ENCODE measurements at regions not wholly inside any gene's neighbourhood (a gene's known extent, or its start where the extent isn't known, plus 50 kb on each side); places are given as distances from the start of the nearest gene placed in this dataset.

DNA sequence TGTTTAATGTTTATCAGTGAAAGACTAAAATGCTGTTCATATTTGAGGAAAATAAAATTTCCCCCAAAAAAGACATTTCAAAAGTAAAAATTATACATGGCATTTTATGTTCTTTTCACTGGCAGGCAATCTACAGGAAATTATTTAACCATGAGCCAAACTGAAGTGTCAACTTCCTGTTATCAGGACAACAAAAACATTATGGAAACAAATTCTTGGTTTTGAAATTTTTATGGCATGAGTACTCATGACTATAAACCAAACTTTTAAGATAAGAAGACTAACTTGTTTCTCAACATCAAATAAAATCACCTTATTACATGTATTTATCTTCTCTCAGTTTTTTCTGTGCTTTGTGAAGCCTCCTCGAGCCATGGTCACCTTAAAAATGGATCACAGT is 698.6 kb downstream of the LTN1 start:
- TF ChIP-seq, protein P1, sequence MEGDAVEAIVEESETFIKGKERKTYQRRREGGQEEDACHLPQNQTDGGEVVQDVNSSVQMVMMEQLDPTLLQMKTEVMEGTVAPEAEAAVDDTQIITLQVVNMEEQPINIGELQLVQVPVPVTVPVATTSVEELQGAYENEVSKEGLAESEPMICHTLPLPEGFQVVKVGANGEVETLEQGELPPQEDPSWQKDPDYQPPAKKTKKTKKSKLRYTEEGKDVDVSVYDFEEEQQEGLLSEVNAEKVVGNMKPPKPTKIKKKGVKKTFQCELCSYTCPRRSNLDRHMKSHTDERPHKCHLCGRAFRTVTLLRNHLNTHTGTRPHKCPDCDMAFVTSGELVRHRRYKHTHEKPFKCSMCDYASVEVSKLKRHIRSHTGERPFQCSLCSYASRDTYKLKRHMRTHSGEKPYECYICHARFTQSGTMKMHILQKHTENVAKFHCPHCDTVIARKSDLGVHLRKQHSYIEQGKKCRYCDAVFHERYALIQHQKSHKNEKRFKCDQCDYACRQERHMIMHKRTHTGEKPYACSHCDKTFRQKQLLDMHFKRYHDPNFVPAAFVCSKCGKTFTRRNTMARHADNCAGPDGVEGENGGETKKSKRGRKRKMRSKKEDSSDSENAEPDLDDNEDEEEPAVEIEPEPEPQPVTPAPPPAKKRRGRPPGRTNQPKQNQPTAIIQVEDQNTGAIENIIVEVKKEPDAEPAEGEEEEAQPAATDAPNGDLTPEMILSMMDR (IDR thresholded peaks at IDR 0.05), result no peak
- no peak for TF ChIP-seq EZH2 (IDR thresholded peaks at IDR 0.05)
